HepG2 (cell line): ENCODE measurements at regions not wholly inside any gene's neighbourhood (a gene's known extent, or its start where the extent isn't known, plus 50 kb on each side); places are given as distances from the start of the nearest gene placed in this dataset.

ENCODE experiments used
- ATAC-seq: fragments of 200-7000 bp; cut with Tn5 transposase; 3 replicates; pipeline ENCODE4 v1.9.1; 2020; ENCODE audit warnings: mild to moderate bottlenecking, moderate library complexity
- BruUV-seq: library from RNA; stranded (reverse); fragments of 400-500 nt; replicated peaks from 2 replicates; lab custom pipeline; 2021; lab: Mats Ljungman, UMichigan
- CTCF ChIA-PET: fragments of 300-600 bp; formaldehyde crosslinking; extraction: SDS; loops from one replicate; lab custom pipeline; 2021; ENCODE audit warnings: low total read pairs, inconsistent platforms, low intra/inter-chr PET ratio; lab: Yijun Ruan, JAX
- POLR2A ChIA-PET: fragments of 350-600 bp; sonication (Branson Sonifier 250); formaldehyde crosslinking; loops from one replicate; lab custom pipeline; 2020; ENCODE audit warnings: antibody characterized with exemption, inconsistent platforms; lab: Yijun Ruan, JAX
- DNase-seq: peaks from one replicate; pipeline ENCODE4 v3.0.0-alpha.2; 2015; ENCODE audit warnings: low spot score
- FAIRE-seq: peaks from 3 replicates; lab custom pipeline; 2011; peaks lifted over from hg19 to GRCh38; lab: Jason Lieb, UNC
- H2AFZ ChIP-seq: one replicate; pipeline ENCODE4 v1.6.1; 2011; ENCODE audit warnings: low read length, inconsistent platforms
- H3K27ac ChIP-seq: fragments of 300-600 bp; 3 replicates; pipeline ENCODE4 v1.8.0; 2011; ENCODE audit warnings: mixed run types, mild to moderate bottlenecking, mixed read lengths, low read length, inconsistent platforms; ENCODE audit not compliant: insufficient read depth; ENCODE audit errors: extremely low read length
- H3K27me3 ChIP-seq, 2 experiments: fragments of 200-600 bp in 1 of 2; 2 replicates in 1 of 2; 3 replicates in 1 of 2; pipeline versions ENCODE4 v1.6.0 to v1.8.0; 2011; ENCODE audit warnings: low read length in 2 of 2, mild to moderate bottlenecking in 2 of 2, moderate library complexity in 2 of 2, inconsistent platforms in 1 of 2; ENCODE audit not compliant: insufficient read depth in 2 of 2, control insufficient read depth in 1 of 2
- H3K36me3 ChIP-seq, 2 experiments: fragments of 200-600 bp in 1 of 2; replicated peaks in 1 of 2; 2 replicates in 1 of 2; 3 replicates in 1 of 2; pipeline versions ENCODE4 v1.5.1 to v1.8.0; 2011; ENCODE audit warnings: low read length in 2 of 2, inconsistent platforms in 1 of 2; ENCODE audit not compliant: insufficient read depth in 2 of 2, control insufficient read depth in 1 of 2
- H3K4me1 ChIP-seq: 2 replicates; pipeline ENCODE4 v1.5.1; 2012; ENCODE audit warnings: low read length, inconsistent platforms; ENCODE audit not compliant: insufficient read depth
- H3K4me2 ChIP-seq: 2 replicates; pipeline ENCODE4 v1.6.0; 2011; ENCODE audit warnings: low read depth, low read length, inconsistent platforms
- H3K4me3 ChIP-seq, 3 experiments: fragments of 200-600 bp in 1 of 3; sonication (generic), shearing (Covaris generic) in 1 of 3; replicated peaks in 1 of 3; 2 replicates each; pipeline ENCODE4 v1.5.1; 2011 to 2016; ENCODE audit warnings: low read length in 3 of 3, inconsistent platforms in 2 of 3, low read depth in 2 of 3, mild to moderate bottlenecking in 2 of 3, control low read depth in 1 of 3, mixed read lengths in 1 of 3; ENCODE audit not compliant: insufficient read depth in 1 of 3
- H3K79me2 ChIP-seq: one replicate; pipeline ENCODE4 v1.6.1; 2011; ENCODE audit warnings: low read length, inconsistent platforms; ENCODE audit not compliant: insufficient read depth
- H3K9ac ChIP-seq: 2 replicates; pipeline ENCODE4 v1.6.0; 2011; ENCODE audit warnings: mild to moderate bottlenecking, low read depth, low read length, inconsistent platforms; ENCODE audit not compliant: insufficient read depth
- H3K9me3 ChIP-seq: 2 replicates; pipeline ENCODE4 v1.5.1; 2012; ENCODE audit warnings: mild to moderate bottlenecking, low read length
- H4K20me1 ChIP-seq: 2 replicates; pipeline ENCODE4 v1.6.0; 2011; ENCODE audit warnings: inconsistent platforms, mild to moderate bottlenecking, low read length, moderate library complexity; ENCODE audit not compliant: insufficient read depth
- KLF15 ChIP-seq: sonication (generic); formaldehyde crosslinking; IDR thresholded peaks from 2 replicates; pipeline ENCODE4 v1.8.1; 2023; ENCODE audit warnings: borderline replicate concordance, mild to moderate bottlenecking, inconsistent platforms, missing genetic modification reagents, mixed read lengths
- SMAD9 ChIP-seq: sonication (generic); formaldehyde crosslinking; IDR thresholded peaks from 2 replicates; pipeline ENCODE4 v1.5.1; 2020; ENCODE audit warnings: mild to moderate bottlenecking, missing genetic modification reagents
- TBX2 ChIP-seq: sonication (generic); formaldehyde crosslinking; IDR thresholded peaks from 2 replicates; pipeline ENCODE4 v1.5.0; 2020; ENCODE audit warnings: missing genetic modification reagents, mild to moderate bottlenecking, borderline replicate concordance
- TEAD3 ChIP-seq: optimal IDR thresholded peaks from 2 replicates; pipeline ENCODE3; 2016; ENCODE audit warnings: borderline replicate concordance
- ZBTB3 ChIP-seq: sonication (generic); formaldehyde crosslinking; IDR thresholded peaks from 2 replicates; pipeline ENCODE4 v1.4.0; 2020; ENCODE audit warnings: low read depth, mild to moderate bottlenecking, moderate library complexity, missing genetic modification reagents, borderline replicate concordance
- ZMYM2 ChIP-seq: sonication (generic); formaldehyde crosslinking; IDR thresholded peaks from 2 replicates; pipeline ENCODE4 v1.8.0; 2022; ENCODE audit warnings: mild to moderate bottlenecking, missing genetic modification reagents
- ZNF225 ChIP-seq: sonication (generic); formaldehyde crosslinking; IDR thresholded peaks from 2 replicates; pipeline ENCODE4 v1.4.0; 2020; ENCODE audit warnings: mild to moderate bottlenecking, missing genetic modification reagents
- ZNF816 ChIP-seq: sonication (generic); formaldehyde crosslinking; IDR thresholded peaks from 2 replicates; pipeline ENCODE4 v1.8.0; 2022; ENCODE audit warnings: missing genetic modification reagents, mild to moderate bottlenecking, borderline replicate concordance
- WGBS: methylation state at CpG from one replicate; pipeline ENCODE4 v1.1.6; 2017; ENCODE audit warnings: low lambda C conversion rate; 5-methylcytosine and 5-hydroxymethylcytosine counted together
- in situ Hi-C: cut with HindIII; loops from 2 replicates; pipeline ENCODE4 v1.10.0; 2017; ENCODE audit warnings: low pct_unique_long_range_greater_than_20kb; ENCODE audit not compliant: extremely low pct_ligation_motif_present
- intact Hi-C: fragments of 100-400 bp; cut with micrococcal nuclease; formaldehyde crosslinking; loops from one replicate; pipeline ENCODE4 v1.10.0; 2022; ENCODE audit not compliant: unreplicated experiment
- TF ChIP-seq, protein P1 (sequence below): sonication (generic); formaldehyde crosslinking; IDR thresholded peaks from 2 replicates; pipeline ENCODE4 v1.5.0; 2020; ENCODE audit warnings: missing genetic modification reagents, mild to moderate bottlenecking, borderline replicate concordance

- no peaks in the 10 kb centered on the region for H3K27me3 ChIP-seq
- H3K9ac ChIP-seq: no peak overlapping the region
- DNase-seq (no peak), FAIRE-seq (no peak)
- no peak overlapping the region for H3K27ac ChIP-seq
- WGBS: 0% methylated on average over 1 of the region's 1 CpG
- intact Hi-C loops: no loop called here
- H3K9me3 ChIP-seq: no peaks in the 10 kb centered on the region
- POLR2A ChIA-PET: no interaction called here
- H3K36me3 ChIP-seq: no peaks in the 10 kb centered on the region
- no peaks in the 10 kb centered on the region for H3K4me1 ChIP-seq
- H4K20me1 ChIP-seq: no peaks in the 10 kb centered on the region
- BruUV-seq: no TSS peak
- CTCF ChIA-PET: no interaction called here
- H3K79me2 ChIP-seq: no peaks in the 10 kb centered on the region
- in situ Hi-C loops: no loop called here
- H3K4me2 ChIP-seq: no peak overlapping the region
- TF ChIP-seq ZBTB3 (CRISPR knock-in tag) (no peak), ZMYM2 (CRISPR knock-in tag) (no peak), KLF15 (CRISPR knock-in tag) (no peak), ZNF225 (no peak), ZNF816 (CRISPR knock-in tag) (no peak)
- TF ChIP-seq, all 625 proteins: peak for 0
- H2AFZ ChIP-seq: no peak overlapping the region
- no peak for ATAC-seq
- H3K4me3 ChIP-seq: no peak overlapping the region
Measured at GRCh38 chr12:28767836-28768348, 381.2 kb upstream of the FAR2 start.

- no peak overlapping the region for H3K4me3 ChIP-seq
- CTCF ChIA-PET: no interaction called here
- intact Hi-C loops: no loop called here
- no peak overlapping the region for H3K27ac ChIP-seq
- no peaks in the 10 kb centered on the region for H3K9me3 ChIP-seq
- ATAC-seq (no peak), FAIRE-seq (no peak), DNase-seq (no peak)
- 0% methylated on average over 5 of the region's 5 CpGs for WGBS
- POLR2A ChIA-PET: no interaction called here
- in situ Hi-C loops: no loop called here
- H4K20me1 ChIP-seq: no peaks in the 10 kb centered on the region
- no peaks in the 10 kb centered on the region for H3K4me1 ChIP-seq
- no peak overlapping the region for H2AFZ ChIP-seq
- no peak overlapping the region for H3K4me2 ChIP-seq
- no peak overlapping the region for H3K9ac ChIP-seq
- BruUV-seq: no TSS peak
- TF ChIP-seq, protein P1, sequence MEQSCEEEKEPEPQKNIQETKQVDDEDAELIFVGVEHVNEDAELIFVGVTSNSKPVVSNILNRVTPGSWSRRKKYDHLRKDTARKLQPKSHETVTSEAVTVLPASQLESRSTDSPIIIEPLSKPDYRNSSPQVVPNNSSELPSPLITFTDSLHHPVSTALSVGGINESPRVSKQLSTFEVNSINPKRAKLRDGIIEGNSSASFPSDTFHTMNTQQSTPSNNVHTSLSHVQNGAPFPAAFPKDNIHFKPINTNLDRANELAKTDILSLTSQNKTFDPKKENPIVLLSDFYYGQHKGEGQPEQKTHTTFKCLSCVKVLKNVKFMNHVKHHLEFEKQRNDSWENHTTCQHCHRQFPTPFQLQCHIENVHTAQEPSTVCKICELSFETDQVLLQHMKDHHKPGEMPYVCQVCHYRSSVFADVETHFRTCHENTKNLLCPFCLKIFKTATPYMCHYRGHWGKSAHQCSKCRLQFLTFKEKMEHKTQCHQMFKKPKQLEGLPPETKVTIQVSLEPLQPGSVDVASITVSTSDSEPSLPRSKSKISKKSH: no peak
- no peak for TF ChIP-seq TEAD3 (CRISPR knock-in tag)
- TF ChIP-seq TBX2 (CRISPR knock-in tag): no peak
- no peak for TF ChIP-seq SMAD9 (CRISPR knock-in tag)
- H3K36me3 ChIP-seq: no peaks in the 10 kb centered on the region
- no peaks in the 10 kb centered on the region for H3K27me3 ChIP-seq
- H3K79me2 ChIP-seq: no peaks in the 10 kb centered on the region
Measured at GRCh38 chr12:28770322-28770721, 378.8 kb upstream of the FAR2 start.
